GM23338 (cell line): ENCODE measurements at regions not wholly inside any gene's neighbourhood (a gene's known extent, or its start where the extent isn't known, plus 50 kb on each side); places are given as distances from the start of the nearest gene placed in this dataset.

Experiments
- ATAC-seq: fragments of 200-7000 bp; cut with Tn5 transposase; 3 replicates; pipeline ENCODE4 v1.9.1; 2020
- DNase-seq: peaks from one replicate; pipeline ENCODE4 v3.0.0-alpha.2; 2015; ENCODE audit warnings: low spot score
- H2AFZ ChIP-seq: fragments of 200-600 bp; sonication (generic); 2 replicates; pipeline ENCODE4 v1.8.0; 2016; ENCODE audit warnings: antibody characterized with exemption, mild to moderate bottlenecking, moderate library complexity
- H3F3A ChIP-seq: fragments of 200-600 bp; sonication (generic); replicated peaks from 2 replicates; pipeline ENCODE4 v1.8.0; 2017; ENCODE audit warnings: antibody characterized with exemption, mixed run types, low read depth
- H3K27ac ChIP-seq: fragments of 200-600 bp; sonication (generic); 2 replicates; pipeline ENCODE4 v1.6.1; 2016; ENCODE audit warnings: low read depth
- H3K27me3 ChIP-seq: fragments of 200-600 bp; sonication (generic); 2 replicates; pipeline ENCODE4 v1.8.0; 2016; ENCODE audit warnings: mild to moderate bottlenecking, mixed run types, moderate library complexity; ENCODE audit not compliant: insufficient read depth
- H3K36me3 ChIP-seq: fragments of 200-600 bp; sonication (generic); 2 replicates; pipeline ENCODE4 v1.8.0; 2016; ENCODE audit warnings: mild to moderate bottlenecking; ENCODE audit not compliant: insufficient read depth
- H3K4me1 ChIP-seq: fragments of 200-600 bp; sonication (generic); 2 replicates; pipeline ENCODE4 v1.8.0; 2016; ENCODE audit warnings: mild to moderate bottlenecking, moderate library complexity; ENCODE audit not compliant: insufficient read depth
- H3K4me2 ChIP-seq: fragments of 200-600 bp; sonication (generic); 2 replicates; pipeline ENCODE4 v1.7.1; 2017; ENCODE audit warnings: mixed run types
- H3K4me3 ChIP-seq: fragments of 200-600 bp; sonication (generic); 2 replicates; pipeline ENCODE4 v1.6.1; 2016; ENCODE audit warnings: mixed run types
- H3K79me2 ChIP-seq: fragments of 200-600 bp; sonication (generic); replicated peaks from 2 replicates; pipeline ENCODE4 v1.8.0; 2017; ENCODE audit warnings: mild to moderate bottlenecking; ENCODE audit not compliant: insufficient read depth
- H3K9me2 ChIP-seq: fragments of 200-600 bp; sonication (generic); 2 replicates; pipeline ENCODE4 v1.8.0; 2017; ENCODE audit not compliant: insufficient read depth
- H4K20me1 ChIP-seq: fragments of 200-600 bp; sonication (generic); replicated peaks from 2 replicates; pipeline ENCODE4 v1.8.0; 2017; ENCODE audit warnings: mild to moderate bottlenecking; ENCODE audit not compliant: insufficient read depth
- H3K27ac Mint-ChIP-seq: 2 replicates; pipeline ENCODE4 v1.8.0; 2020; ENCODE audit warnings: inconsistent platforms, mild to moderate bottlenecking, moderate library complexity, mixed read lengths
- H3K27me3 Mint-ChIP-seq: 3 replicates; pipeline ENCODE4 v1.8.0; 2022; ENCODE audit warnings: low read depth, mild to moderate bottlenecking, moderate library complexity, mixed read lengths, inconsistent platforms; ENCODE audit not compliant: insufficient read depth, poor library complexity
- H3K36me3 Mint-ChIP-seq: 3 replicates; pipeline ENCODE4 v1.8.0; 2021; ENCODE audit warnings: low read depth, mild to moderate bottlenecking, inconsistent platforms, moderate library complexity, mixed read lengths
- H3K4me1 Mint-ChIP-seq: 3 replicates; pipeline ENCODE4 v1.8.0; 2020; ENCODE audit warnings: mild to moderate bottlenecking, inconsistent platforms, mixed read lengths
- H3K4me3 Mint-ChIP-seq: 3 replicates; pipeline ENCODE4 v1.8.0; 2021; ENCODE audit warnings: moderate library complexity, mild to moderate bottlenecking, inconsistent platforms, mixed read lengths
- H3K9me3 Mint-ChIP-seq: 3 replicates; pipeline ENCODE4 v1.8.0; 2020; ENCODE audit warnings: moderate library complexity, mild to moderate bottlenecking, inconsistent platforms, mixed read lengths
- EZH2 ChIP-seq: fragments of 200-600 bp; sonication (generic); IDR thresholded peaks from one replicate; pipeline ENCODE4 v1.8.0; 2017; ENCODE audit warnings: antibody characterized with exemption, mild to moderate bottlenecking, low read depth; ENCODE audit not compliant: unreplicated experiment
- JUNB ChIP-seq: IDR thresholded peaks from one replicate; pipeline ENCODE4 v1.6.1; 2016; ENCODE audit warnings: antibody characterized with exemption; ENCODE audit not compliant: unreplicated experiment
- NANOG ChIP-seq: IDR thresholded peaks from 2 replicates; pipeline ENCODE4 v1.6.1; 2016; ENCODE audit warnings: antibody characterized with exemption, borderline replicate concordance
- POLR2AphosphoS5 ChIP-seq: IDR thresholded peaks from 2 replicates; pipeline ENCODE4 v1.6.1; 2016; ENCODE audit warnings: antibody characterized with exemption, low read depth
- ZNF114 ChIP-seq: fragments of 250-450 bp; sonication (Bioruptor Pico); IDR thresholded peaks from 2 replicates; pipeline ENCODE4 v1.5.0; 2020; ENCODE audit warnings: mild to moderate bottlenecking, moderate library complexity
- ZNF331 ChIP-seq: fragments of 250-450 bp; sonication (Bioruptor Pico); IDR thresholded peaks from 2 replicates; pipeline ENCODE4 v1.5.0; 2020; ENCODE audit warnings: low read depth, mild to moderate bottlenecking, moderate library complexity
- TF ChIP-seq, protein P1 (sequence below): IDR thresholded peaks from one replicate; pipeline ENCODE4 v1.6.1; 2018; ENCODE audit warnings: antibody characterized with exemption; ENCODE audit not compliant: unreplicated experiment
- TF ChIP-seq, protein P2 (sequence below): IDR thresholded peaks from 2 replicates; pipeline ENCODE4 v1.6.1; 2016; ENCODE audit warnings: antibody characterized with exemption
- TF ChIP-seq, protein P3 (sequence below), 2 experiments: fragments of 200-600 bp in 1 of 2; sonication (generic) in 1 of 2; conservative IDR thresholded peaks; 2 replicates each; pipeline versions ENCODE4 v1.5.1 to v1.6.1; 2016 to 2017; ENCODE audit warnings: antibody characterized with exemption in 2 of 2, low read depth in 2 of 2, mild to moderate bottlenecking in 2 of 2, moderate library complexity in 1 of 2

- TF ChIP-seq, protein P1, sequence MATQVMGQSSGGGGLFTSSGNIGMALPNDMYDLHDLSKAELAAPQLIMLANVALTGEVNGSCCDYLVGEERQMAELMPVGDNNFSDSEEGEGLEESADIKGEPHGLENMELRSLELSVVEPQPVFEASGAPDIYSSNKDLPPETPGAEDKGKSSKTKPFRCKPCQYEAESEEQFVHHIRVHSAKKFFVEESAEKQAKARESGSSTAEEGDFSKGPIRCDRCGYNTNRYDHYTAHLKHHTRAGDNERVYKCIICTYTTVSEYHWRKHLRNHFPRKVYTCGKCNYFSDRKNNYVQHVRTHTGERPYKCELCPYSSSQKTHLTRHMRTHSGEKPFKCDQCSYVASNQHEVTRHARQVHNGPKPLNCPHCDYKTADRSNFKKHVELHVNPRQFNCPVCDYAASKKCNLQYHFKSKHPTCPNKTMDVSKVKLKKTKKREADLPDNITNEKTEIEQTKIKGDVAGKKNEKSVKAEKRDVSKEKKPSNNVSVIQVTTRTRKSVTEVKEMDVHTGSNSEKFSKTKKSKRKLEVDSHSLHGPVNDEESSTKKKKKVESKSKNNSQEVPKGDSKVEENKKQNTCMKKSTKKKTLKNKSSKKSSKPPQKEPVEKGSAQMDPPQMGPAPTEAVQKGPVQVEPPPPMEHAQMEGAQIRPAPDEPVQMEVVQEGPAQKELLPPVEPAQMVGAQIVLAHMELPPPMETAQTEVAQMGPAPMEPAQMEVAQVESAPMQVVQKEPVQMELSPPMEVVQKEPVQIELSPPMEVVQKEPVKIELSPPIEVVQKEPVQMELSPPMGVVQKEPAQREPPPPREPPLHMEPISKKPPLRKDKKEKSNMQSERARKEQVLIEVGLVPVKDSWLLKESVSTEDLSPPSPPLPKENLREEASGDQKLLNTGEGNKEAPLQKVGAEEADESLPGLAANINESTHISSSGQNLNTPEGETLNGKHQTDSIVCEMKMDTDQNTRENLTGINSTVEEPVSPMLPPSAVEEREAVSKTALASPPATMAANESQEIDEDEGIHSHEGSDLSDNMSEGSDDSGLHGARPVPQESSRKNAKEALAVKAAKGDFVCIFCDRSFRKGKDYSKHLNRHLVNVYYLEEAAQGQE, result no peak
- TF ChIP-seq ZNF331 (CRISPR knock-in tag) (no peak), NANOG (no peak), POLR2AphosphoS5 (no peak), EZH2 (no peak), JUNB (no peak)
- TF ChIP-seq, protein P2, sequence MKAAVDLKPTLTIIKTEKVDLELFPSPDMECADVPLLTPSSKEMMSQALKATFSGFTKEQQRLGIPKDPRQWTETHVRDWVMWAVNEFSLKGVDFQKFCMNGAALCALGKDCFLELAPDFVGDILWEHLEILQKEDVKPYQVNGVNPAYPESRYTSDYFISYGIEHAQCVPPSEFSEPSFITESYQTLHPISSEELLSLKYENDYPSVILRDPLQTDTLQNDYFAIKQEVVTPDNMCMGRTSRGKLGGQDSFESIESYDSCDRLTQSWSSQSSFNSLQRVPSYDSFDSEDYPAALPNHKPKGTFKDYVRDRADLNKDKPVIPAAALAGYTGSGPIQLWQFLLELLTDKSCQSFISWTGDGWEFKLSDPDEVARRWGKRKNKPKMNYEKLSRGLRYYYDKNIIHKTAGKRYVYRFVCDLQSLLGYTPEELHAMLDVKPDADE, result no peak
- TF ChIP-seq, protein P3, sequence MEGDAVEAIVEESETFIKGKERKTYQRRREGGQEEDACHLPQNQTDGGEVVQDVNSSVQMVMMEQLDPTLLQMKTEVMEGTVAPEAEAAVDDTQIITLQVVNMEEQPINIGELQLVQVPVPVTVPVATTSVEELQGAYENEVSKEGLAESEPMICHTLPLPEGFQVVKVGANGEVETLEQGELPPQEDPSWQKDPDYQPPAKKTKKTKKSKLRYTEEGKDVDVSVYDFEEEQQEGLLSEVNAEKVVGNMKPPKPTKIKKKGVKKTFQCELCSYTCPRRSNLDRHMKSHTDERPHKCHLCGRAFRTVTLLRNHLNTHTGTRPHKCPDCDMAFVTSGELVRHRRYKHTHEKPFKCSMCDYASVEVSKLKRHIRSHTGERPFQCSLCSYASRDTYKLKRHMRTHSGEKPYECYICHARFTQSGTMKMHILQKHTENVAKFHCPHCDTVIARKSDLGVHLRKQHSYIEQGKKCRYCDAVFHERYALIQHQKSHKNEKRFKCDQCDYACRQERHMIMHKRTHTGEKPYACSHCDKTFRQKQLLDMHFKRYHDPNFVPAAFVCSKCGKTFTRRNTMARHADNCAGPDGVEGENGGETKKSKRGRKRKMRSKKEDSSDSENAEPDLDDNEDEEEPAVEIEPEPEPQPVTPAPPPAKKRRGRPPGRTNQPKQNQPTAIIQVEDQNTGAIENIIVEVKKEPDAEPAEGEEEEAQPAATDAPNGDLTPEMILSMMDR (conservative IDR thresholded peaks at IDR 0.05; ENCODE audit: low read depth in 2 of 2), result no peak
- no peak overlapping the region for H3K4me3 Mint-ChIP-seq
- ATAC-seq, result no peak
Observed at GRCh38 chr6:25084508-25084833, 148.7 kb upstream of the RIPOR2 start.

DNA sequence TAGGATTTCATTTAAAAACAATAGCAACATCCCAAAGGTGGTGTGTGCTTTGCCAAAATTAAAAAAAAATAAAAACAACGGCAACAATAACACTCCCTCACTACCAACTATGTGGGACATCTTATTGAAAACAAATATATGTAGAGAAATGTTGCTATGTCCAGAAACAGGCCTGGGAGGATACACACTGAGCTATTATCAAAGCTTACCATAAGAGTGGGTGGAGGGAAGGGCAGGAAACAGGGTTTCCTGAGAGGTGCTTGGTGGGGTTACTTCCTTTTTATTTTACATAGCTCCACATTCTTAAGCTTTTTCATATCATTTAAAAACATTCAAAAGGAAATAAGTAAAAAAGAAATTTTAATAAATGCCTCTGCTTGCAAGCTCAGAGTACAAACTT, 150.0 kb upstream of the RIPOR2 start:
- ATAC-seq (no peak), DNase-seq (no peak)
- no peaks in the 10 kb centered on the region for H3K9me3 Mint-ChIP-seq
- Histone ChIP-seq H3K36me3 (no peaks in the 10 kb centered on the region), H3K27ac (no peak overlapping the region), H3K4me3 (no peak overlapping the region), H3K9me2 (no peaks in the 10 kb centered on the region), H3K79me2 (no peaks in the 10 kb centered on the region), H3K27me3 (no peaks in the 10 kb centered on the region), H2AFZ (no peak overlapping the region), H3K4me2 (no peak overlapping the region), H4K20me1 (no peaks in the 10 kb centered on the region), H3F3A (no peaks in the 10 kb centered on the region), H3K4me1 (peaks cover 15% of the 10 kb centered on the region)
- H3K27ac Mint-ChIP-seq, result no peak overlapping the region
- H3K4me1 Mint-ChIP-seq, result peaks cover 12% of the 10 kb centered on the region
- no peak overlapping the region for H3K4me3 Mint-ChIP-seq
- TF ChIP-seq ZNF331 (CRISPR knock-in tag), result no peak
- TF ChIP-seq POLR2AphosphoS5, result no peak
- TF ChIP-seq NANOG, result no peak
- no peak for TF ChIP-seq ZNF114 (CRISPR knock-in tag)
- TF ChIP-seq JUNB, result no peak
- H3K36me3 Mint-ChIP-seq, result no peaks in the 10 kb centered on the region
- peaks cover 4% of the 10 kb centered on the region for H3K27me3 Mint-ChIP-seq

More at GRCh38 chr6:25084508-25084833, 148.7 kb upstream of the RIPOR2 start:
- Mint-ChIP-seq H3K27ac (no peak overlapping the region), H3K4me1 (peaks cover 12% of the 10 kb centered on the region), H3K9me3 (no peaks in the 10 kb centered on the region), H3K27me3 (peaks cover 3% of the 10 kb centered on the region), H3K36me3 (no peaks in the 10 kb centered on the region)
- peaks cover 15% of the 10 kb centered on the region for H3K4me1 ChIP-seq
- H3K4me2 ChIP-seq, result no peak overlapping the region
- H3K27me3 ChIP-seq, result no peaks in the 10 kb centered on the region
- no peaks in the 10 kb centered on the region for H3K36me3 ChIP-seq
- no peak for DNase-seq
- peak overlapping the region; percentile 14; the same call in 1 of the 2 replicates for H2AFZ ChIP-seq
- H4K20me1 ChIP-seq, result no peaks in the 10 kb centered on the region
- peaks cover 2% of the 10 kb centered on the region; the same call in 1 of the 2 replicates for H3K9me2 ChIP-seq
- H3K27ac ChIP-seq, result no peak overlapping the region
- no peaks in the 10 kb centered on the region for H3F3A ChIP-seq
- H3K79me2 ChIP-seq, result no peaks in the 10 kb centered on the region
- H3K4me3 ChIP-seq, result no peak overlapping the region
